ENCODE measurements at regions not wholly inside any gene's neighbourhood (a gene's known extent, or its start where the extent isn't known, plus 50 kb on each side); places are given as distances from the start of the nearest gene placed in this dataset.

DNA sequence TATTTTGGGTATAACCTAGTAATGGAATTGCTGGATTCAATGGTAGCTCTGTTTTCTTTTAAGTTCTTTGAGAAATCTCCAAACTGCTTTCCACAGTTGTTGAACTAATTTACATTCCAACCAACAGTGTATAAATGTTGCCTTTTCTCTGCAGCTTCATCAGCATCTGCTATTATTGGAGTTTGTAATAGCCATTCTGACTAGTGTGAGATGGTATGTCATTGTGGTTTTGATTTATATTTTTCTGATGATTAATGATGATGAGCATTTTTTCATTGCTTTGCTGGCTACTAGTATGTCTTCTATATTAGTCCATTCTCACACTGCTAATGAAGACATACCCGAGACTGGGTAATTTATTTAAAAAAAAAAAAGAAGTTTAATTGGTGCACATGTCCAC, 248.6 kb upstream of the MAGI2 start:
- TF ChIP-seq, protein P1, sequence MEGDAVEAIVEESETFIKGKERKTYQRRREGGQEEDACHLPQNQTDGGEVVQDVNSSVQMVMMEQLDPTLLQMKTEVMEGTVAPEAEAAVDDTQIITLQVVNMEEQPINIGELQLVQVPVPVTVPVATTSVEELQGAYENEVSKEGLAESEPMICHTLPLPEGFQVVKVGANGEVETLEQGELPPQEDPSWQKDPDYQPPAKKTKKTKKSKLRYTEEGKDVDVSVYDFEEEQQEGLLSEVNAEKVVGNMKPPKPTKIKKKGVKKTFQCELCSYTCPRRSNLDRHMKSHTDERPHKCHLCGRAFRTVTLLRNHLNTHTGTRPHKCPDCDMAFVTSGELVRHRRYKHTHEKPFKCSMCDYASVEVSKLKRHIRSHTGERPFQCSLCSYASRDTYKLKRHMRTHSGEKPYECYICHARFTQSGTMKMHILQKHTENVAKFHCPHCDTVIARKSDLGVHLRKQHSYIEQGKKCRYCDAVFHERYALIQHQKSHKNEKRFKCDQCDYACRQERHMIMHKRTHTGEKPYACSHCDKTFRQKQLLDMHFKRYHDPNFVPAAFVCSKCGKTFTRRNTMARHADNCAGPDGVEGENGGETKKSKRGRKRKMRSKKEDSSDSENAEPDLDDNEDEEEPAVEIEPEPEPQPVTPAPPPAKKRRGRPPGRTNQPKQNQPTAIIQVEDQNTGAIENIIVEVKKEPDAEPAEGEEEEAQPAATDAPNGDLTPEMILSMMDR (IDR thresholded peaks at IDR 0.05), result no peak
- no peak for DNase-seq
- Histone ChIP-seq H3K4me1 (no peaks in the 10 kb centered on the region), H3K4me3 (no peak overlapping the region), H3K9me3 (no peaks in the 10 kb centered on the region), H3K27ac (no peak overlapping the region), H3K36me3 (no peaks in the 10 kb centered on the region), H3K27me3 (no peaks in the 10 kb centered on the region)
- 83 to 84% methylated on average over 1 of the region's 1 CpG for WGBS, 2 donors
- intact Hi-C loops (cut with DNase I), result no loop called here
- no peak for ATAC-seq

GRCh38 chr7:79692015-79692414, 238.5 kb upstream of the MAGI2 start:
- DNase-seq (no peak), ATAC-seq (no peak)
- WGBS, 2 donors, result 79 to 84% methylated on average over 3 of the region's 3 CpGs
- intact Hi-C loops (cut with DNase I), result no loop called here
- Histone ChIP-seq H3K4me1 (no peaks in the 10 kb centered on the region), H3K27me3 (no peaks in the 10 kb centered on the region), H3K9me3 (no peaks in the 10 kb centered on the region), H3K36me3 (no peaks in the 10 kb centered on the region), H3K4me3 (no peak overlapping the region), H3K27ac (no peak overlapping the region)
- TF ChIP-seq, protein P1 (IDR thresholded peaks at IDR 0.05), result no peak

DNA sequence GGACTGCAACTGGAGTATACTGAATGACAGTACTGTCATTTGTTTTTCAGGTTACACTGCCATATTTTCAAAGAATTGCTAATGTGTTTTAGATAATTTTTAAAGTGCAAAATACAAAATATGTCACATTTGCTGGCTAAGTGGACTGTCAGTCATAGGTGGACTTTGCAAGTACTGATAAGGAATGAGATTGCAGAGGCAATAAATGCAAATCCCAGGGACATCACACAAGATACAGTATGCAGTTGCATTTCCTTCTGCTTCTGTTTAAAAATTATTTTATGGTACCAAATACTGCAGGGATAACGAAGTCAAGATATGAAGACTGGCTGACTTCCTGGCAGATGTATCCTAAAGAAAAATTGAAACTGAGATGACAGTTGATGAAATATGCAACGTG, 237.6 kb upstream of the MAGI2 start:
- TF ChIP-seq, protein P1 (IDR thresholded peaks at IDR 0.05), result no peak
- ATAC-seq (no peak), DNase-seq (no peak)
- no peak overlapping the region for H3K4me3 ChIP-seq
- no peaks in the 10 kb centered on the region for H3K36me3 ChIP-seq
- H3K4me1 ChIP-seq, result no peaks in the 10 kb centered on the region
- intact Hi-C loops (cut with DNase I), result no loop called here
- no peaks in the 10 kb centered on the region for H3K27me3 ChIP-seq
- H3K9me3 ChIP-seq, result no peaks in the 10 kb centered on the region
- WGBS, 2 donors, result 56 to 63% methylated on average over 2 of the region's 2 CpGs
- no peak overlapping the region for H3K27ac ChIP-seq

GRCh38 chr7:79684384-79684783, 230.9 kb upstream of the MAGI2 start:
- no peak for ATAC-seq
- 67 to 69% methylated on average over 2 of the region's 2 CpGs for WGBS, 2 donors

More at GRCh38 chr7:79684384-79684783, 230.9 kb upstream of the MAGI2 start:
- no peaks in the 10 kb centered on the region for H3K4me1 ChIP-seq
- intact Hi-C loops (cut with DNase I), result no loop called here
- H3K9me3 ChIP-seq, result peaks cover 0 to 12% (median 0%) of the 10 kb centered on the region in 11 donors
- TF ChIP-seq, protein P1 (IDR thresholded peaks at IDR 0.05), result no peak
- DNase-seq, result no peak
- no peak overlapping the region for H3K27ac ChIP-seq
- H3K36me3 ChIP-seq, result no peaks in the 10 kb centered on the region
- H3K4me3 ChIP-seq, result no peak overlapping the region
- no peaks in the 10 kb centered on the region for H3K27me3 ChIP-seq
